GM10266 (cell line): ENCODE measurements at regions not wholly inside any gene's neighbourhood (a gene's known extent, or its start where the extent isn't known, plus 50 kb on each side); places are given as distances from the start of the nearest gene placed in this dataset.

Source experiments
- DNase-seq: peaks from one replicate; pipeline ENCODE4 v3.0.0; 2012; ENCODE audit errors: extremely low spot score
- TF ChIP-seq, protein P1 (sequence below): IDR thresholded peaks from 2 replicates; pipeline ENCODE4 v1.5.1; 2012; ENCODE audit warnings: mild to moderate bottlenecking, low read depth; ENCODE audit not compliant: control insufficient read depth, insufficient read depth; ENCODE audit errors: missing control alignments

DNA sequence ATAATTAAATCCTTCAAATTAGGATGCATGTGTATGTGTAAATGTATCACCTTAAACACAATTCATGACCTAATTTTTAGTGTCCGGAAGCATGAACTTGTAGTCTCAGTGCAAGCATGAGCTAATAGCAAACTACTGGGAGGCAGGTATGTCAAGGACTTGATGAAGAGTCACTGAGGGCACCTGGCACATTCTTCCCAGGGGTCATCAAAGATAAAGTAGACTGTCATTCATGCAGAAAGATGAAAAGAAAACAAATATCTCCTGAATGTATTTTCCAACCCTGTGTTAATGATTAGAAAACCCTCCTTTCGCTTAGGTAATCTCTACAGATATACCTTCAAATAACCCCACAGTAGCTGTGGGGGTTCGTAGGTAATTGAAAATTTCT is 234.9 kb downstream of the SOCS6 start:
- TF ChIP-seq, protein P1, sequence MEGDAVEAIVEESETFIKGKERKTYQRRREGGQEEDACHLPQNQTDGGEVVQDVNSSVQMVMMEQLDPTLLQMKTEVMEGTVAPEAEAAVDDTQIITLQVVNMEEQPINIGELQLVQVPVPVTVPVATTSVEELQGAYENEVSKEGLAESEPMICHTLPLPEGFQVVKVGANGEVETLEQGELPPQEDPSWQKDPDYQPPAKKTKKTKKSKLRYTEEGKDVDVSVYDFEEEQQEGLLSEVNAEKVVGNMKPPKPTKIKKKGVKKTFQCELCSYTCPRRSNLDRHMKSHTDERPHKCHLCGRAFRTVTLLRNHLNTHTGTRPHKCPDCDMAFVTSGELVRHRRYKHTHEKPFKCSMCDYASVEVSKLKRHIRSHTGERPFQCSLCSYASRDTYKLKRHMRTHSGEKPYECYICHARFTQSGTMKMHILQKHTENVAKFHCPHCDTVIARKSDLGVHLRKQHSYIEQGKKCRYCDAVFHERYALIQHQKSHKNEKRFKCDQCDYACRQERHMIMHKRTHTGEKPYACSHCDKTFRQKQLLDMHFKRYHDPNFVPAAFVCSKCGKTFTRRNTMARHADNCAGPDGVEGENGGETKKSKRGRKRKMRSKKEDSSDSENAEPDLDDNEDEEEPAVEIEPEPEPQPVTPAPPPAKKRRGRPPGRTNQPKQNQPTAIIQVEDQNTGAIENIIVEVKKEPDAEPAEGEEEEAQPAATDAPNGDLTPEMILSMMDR: no peak
- no peak for DNase-seq

DNA sequence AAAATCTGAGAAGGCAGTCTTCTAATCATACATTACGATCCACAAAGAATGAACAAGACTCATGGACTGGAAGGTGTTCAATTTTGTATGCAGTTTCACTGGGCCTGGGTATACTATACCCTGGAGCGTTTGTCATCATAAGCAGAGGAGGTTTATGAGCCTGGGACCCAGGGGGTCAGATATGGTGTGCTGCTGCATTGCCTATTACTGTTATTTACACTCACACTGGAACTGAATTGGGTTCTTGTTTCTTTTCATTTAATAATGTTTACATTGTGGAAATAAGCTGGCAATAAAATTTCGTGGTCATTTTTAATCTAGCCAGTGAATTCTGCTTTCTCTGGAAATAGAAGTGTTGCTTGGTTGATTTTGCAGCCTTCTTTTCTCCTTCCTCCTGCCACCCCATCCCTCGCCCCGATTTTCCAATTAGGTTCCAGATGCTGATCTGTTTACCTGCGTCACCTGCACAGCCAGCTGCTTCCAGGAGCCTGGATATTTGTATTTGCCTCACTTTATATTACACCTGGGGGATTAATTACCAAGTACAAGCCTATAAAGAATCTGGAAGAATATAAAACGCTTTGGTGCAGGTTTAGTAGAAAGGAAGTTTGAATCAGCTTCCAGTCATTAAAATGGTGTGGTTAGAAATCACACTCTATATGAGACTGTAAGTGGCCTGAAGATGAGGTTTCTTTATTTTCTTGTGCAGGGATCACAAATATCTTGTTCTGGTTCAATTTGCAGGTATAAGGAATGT is 234.4 kb downstream of the SOCS6 start:
- DNase-seq: no peak

DNA sequence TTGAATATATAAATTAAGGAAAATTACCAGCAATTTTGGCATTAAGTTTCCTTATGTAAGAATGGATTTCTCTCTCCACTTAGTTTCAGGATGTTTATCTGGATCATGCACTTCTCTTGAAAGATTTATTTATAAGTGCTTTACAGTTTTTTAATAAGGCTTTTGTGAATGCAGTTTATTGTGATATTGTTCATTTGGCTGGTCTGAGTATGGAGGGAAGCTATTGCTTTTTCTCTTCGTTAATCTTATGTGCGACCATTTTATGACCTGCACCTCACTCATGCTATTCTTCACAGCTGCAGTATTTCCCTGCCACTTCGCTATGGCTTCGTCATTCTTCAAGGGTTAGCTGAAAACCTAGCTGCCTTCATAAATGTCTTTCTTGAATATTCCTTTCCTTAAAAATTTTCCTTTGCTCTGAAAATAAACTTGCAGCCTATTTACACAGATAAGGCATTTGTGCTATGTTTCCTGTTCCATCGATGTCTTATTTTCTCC is 233.4 kb downstream of the SOCS6 start:
- no peak for DNase-seq
- TF ChIP-seq, protein P1: no peak

More for the DNA sequence above, 234.4 kb downstream of the SOCS6 start:
- TF ChIP-seq, protein P1: no peak

DNA sequence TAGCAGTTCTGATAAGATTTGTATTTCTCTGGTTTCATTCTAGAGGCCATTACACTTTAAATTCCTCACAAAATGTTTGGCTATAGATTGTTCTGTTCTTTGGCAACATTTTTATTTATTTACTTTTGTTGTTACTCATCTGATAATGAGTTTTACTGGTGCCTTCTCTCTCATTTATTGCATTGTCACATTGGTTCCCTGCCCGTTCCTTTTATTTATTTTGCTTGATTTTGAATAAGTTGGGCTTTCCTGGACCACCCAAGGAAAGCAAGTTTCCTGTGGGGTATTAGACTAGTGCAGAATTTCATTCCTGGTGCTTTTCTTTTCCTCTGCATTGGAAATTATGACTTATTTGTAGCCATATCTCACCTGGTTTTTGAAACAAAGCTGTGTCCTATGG is 232.0 kb downstream of the SOCS6 start:
- no peak for DNase-seq
- TF ChIP-seq, protein P1: no peak

DNA sequence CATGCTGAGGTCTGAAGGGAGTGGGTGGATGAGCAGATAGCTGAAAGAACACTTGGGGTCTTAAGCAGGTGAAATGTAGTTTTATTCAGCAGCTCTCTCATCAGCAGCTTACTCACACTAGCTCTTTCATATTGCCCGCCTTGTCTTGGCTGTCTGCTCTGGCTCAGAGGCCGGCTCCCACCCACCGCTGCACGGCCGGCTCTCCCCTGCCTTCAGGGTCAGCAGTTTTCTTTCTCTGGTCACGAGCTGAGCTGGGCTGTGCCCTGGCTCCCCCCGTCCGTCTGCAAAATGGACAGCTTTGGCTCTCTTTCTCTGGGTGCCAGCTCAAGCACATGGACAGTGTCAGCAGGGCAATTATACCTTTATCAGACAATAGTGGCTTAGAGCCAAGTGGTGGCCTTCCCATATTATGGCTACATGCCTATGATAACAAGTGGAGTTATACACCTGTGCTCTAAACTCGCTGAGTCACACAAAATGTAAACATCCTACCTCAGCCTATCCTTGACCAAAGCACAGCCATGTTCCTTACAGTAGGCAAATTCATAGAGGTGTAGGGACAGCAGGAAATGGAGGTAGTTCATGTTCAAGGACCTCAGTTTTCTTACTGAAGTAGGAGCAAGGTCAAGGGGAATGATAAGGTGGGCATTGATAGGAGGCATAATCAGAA is 224.8 kb downstream of the SOCS6 start:
- TF ChIP-seq, protein P1: no peak

DNA sequence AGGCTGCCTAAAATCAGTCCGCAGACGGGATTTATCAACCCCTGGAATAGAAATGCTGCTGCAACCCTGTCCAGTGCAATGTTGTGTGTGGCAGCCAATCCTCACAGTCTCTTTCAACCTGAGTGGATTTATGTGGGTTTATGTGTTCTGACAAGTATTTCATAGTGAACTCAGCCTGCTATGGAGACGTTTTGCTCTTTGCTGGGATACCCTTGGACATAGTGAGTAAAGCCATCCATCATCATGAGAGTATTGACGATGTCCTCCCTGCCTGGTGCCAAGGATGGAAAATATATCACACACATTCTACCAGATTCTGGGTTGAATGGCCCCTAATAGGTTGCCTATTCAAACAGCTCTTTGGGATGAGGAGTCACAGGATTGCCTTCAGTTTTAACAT is 219.1 kb downstream of the SOCS6 start:
- TF ChIP-seq, protein P1: no peak
- no peak for DNase-seq

More for the DNA sequence above, 224.8 kb downstream of the SOCS6 start:
- DNase-seq: no peak

DNA sequence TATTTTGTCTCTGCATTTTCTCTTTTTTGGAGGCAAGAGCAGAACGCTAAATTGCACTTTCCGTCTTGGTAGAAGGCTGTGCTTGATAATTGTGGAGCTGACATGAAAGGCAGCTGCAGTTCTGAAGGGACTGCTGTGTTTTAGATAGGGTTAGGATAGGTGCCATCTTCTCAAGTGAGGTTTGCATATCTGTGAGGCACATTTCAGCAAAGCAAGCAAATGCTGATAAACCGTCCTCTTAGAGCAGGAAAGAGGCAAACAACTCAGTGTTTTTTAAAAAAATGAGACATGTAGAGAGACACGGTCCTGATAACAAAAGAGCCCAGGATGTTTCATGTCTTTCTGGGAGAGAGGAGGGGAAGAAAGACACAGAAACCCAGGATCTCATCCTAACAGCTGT is 217.7 kb downstream of the SOCS6 start:
- no peak for DNase-seq
- TF ChIP-seq, protein P1: no peak
